ENCODE measurements at regions not wholly inside any gene's neighbourhood (a gene's known extent, or its start where the extent isn't known, plus 50 kb on each side); places are given as distances from the start of the nearest gene placed in this dataset.
"Not testable (repeated sequence)": the region's sequence is repeated elsewhere in the genome, so short reads cannot be mapped to it uniquely, and the experiment has no call there.

DNA sequence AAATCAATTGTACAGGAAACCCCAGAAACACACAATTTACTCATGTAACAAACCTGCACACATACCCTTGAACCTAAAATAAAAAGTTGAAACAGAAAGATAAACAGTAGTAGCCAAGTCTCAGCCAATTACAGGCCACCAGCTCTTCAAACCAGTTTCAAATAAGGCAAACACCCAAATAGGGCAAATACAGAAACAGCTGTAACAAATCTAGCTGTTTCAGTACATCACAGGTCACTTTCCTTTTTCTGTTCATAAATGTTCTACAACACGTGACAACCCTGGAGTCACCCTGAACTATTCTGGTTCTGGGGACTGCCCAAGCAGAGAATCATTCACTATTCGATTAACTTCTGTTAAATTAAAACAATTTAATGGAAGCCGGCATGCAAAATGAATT lies 329.0 kb downstream of the GJA1 start:
- no peak for DNase-seq (ENCODE audit: low spot score)

DNA sequence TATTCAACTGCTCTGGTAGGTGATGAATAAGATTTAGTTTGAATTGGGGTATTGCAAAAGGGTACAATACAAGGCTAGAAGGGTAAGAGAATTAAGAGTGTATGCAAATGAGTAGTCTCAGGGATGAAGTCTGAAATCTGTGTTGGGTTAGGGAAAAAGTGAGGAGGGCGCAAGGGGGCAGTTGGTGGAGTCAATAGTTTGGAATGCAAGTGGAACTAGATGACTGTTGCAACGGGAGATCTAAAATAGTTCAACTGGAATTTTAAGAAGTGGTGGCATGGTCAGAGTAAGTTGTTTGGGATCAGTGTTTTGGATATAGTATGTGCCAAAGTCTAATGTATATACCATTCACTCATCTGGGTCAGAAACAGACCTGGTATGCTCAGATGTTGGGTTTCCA lies 329.6 kb downstream of the GJA1 start:
- DNase-seq (ENCODE audit: low spot score) = no peak

DNA sequence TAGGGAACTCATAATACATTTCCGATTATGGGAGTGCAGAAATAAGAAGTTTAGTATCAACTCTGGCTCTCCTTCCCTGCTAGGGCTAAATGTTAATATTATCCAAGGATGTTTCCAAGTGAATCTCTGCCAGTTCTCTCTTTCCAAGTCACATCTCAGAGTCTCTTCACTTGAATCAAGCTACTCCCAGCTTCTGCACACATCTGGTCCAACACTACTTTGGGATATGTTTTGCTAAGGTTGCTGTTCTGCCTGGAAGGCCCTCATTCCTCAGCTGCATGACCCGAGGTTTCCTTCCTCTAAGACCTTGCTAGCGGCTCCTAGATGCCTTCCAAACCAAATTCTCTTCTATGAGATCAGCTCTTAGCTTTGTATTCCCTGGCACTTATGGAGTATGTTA lies 331.8 kb downstream of the GJA1 start:
- no peak for DNase-seq (ENCODE audit: low spot score)

DNA sequence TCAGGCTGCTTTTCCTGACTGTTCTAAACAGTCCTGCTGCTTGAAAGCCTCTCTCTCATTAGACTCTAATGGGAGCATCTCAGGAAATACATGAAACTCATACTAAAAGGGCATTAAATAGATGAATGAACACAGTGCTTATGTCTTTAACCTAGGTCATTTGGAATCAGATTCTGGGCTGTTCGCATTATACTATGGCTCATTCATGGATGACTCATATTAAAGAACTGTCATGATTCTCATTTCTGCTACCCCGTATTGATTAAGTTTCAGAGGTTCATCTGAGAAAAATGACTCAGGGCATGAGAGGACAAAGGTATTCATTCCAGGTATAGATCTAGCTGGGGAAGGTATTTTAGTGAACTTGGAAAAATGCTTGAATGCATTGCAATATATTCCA lies 335.5 kb downstream of the GJA1 start:
- no peak for DNase-seq (ENCODE audit: low spot score)

DNA sequence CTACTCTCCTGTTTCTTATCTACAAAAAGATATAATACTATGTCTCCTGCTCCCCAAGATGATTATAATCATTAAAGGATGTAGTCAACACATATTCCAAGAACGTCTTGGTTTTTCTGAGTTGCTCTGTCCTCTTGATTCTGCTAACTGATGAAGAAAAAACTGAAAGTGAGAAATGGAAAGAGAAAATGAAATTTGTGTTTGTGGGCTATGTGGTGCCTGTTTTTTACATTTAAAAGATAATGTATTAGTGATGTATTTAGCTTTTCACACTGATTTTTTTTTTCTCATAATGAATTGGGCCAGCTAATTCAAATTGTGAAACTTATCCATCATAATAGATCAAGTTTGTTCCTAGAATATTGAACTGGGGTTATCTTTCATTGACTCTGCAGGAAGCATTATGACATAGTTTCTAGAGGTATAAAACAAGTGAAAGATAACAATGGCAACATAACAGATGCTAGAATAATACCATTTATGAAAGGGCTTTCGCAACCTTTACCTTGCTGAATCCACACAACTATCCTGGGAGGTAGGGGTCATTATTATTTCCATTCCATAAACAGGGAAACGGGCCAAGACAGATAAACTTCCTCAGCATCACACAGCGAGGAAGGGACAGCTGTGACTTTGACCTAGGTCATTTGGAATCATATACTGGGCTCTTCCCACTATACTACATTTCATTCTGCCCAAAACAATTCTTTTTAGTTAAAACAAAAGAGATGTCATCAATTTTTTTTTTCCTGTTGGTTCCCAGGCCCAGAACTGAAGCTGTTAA lies 336.7 kb downstream of the GJA1 start:
- DNase-seq (ENCODE audit: low spot score) = no peak

DNA sequence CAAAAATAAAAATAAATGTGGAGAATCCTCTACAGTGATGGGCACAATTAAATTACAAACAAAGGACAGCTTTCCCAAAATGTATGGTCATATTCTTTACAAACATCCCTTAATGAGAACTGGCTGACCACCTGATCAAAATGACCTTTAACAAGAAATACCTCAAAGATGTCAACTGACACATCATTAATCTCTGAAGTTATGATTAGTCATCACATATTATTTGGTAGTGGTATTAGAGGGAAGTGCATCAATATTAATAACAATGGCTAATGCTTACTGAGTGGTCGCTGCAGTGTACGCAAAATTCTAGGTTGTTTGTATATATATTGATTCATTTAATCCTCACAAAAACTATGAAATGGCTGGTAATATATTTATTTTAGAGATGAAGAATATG lies 340.6 kb downstream of the GJA1 start:
- DNase-seq (ENCODE audit: low spot score) = no peak

DNA sequence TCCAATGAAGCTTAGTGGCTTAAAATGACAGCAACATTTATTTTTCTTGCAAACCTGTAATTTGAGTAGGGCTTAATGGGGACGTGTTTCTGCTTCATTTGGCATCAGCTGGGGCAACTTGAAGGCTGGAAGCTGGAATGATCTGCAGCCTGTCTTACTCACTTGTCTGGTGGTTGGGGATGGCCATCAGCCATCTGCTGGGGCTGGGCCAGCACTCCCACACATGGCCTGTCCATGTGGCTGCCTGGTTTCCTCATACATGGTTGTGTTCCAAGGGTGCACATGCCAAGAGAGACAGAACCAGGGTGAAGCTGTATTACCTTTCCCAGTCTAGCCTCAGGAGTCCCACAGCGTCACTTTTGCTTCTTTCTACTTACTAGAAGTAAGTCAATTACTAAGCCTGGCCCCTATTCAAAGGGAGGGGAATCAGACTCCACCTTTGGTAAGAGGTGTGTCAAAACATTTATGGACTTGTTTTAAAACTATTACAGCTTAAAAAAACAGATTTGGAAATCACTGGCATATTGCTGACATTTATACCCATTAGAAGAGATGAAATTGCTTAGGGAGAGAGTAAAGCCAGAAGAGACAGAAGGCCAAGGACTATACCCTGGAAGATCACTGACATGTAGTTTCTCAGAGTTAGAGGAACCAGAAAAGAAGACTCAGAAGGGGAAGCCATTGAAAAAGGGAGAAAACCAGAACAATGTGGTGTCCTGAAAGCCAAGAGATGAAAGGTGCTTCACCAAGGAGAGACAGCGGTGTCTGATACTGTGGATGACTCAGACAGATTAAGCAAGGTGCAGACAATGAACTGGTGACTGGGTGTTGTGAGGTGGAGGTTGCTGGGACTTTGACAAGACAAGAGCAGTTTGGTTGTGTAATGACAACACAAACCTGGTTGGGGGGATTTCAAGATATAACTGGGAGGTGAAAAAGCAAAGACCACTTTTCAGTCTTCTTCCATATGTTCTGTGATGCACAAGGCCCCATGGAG lies 345.2 kb downstream of the GJA1 start:
- DNase-seq (ENCODE audit: low spot score) = peak; percentile 31

DNA sequence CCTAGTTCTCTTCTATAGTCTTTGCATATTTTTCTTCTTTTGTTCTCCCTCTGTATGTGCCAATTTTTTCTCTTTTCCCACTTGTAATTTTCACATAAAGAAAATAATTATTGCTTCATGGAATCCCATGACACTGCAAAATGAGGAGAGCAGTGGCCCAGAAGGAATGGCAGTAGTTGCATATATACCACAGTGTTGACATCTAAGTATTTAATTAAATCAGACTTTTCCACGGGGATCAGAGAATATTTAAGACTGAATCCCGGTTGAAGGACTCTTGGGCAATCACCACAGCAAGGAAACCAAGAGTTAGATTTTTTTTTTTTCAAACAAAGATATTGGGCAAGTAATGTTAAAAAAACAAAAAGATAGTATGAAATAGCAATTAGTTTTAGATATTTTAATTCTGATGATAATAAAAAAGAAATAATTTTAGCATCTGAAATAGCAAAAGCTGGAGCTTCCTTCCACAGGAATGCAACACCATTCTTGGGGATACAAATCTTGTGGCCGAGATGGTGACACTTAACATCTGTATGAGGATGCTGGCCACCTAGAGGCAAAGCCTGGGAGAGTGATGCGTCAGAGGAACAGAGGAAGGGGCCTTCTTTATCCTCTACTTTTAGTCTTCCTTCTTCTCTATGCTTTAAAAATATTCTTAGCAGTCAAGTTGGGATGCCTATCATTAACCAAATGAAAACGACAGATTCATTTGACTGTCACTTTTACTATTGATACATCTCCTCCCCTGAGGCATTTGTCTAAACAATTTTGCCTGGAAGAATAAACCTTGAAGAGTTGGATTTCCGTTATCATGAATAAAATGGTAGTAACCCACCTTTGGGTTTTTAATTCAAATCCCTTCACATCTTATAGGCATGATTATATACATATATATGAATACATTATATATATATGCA lies 356.2 kb downstream of the GJA1 start:
- DNase-seq (ENCODE audit: low spot score) = peak; percentile 18

DNA sequence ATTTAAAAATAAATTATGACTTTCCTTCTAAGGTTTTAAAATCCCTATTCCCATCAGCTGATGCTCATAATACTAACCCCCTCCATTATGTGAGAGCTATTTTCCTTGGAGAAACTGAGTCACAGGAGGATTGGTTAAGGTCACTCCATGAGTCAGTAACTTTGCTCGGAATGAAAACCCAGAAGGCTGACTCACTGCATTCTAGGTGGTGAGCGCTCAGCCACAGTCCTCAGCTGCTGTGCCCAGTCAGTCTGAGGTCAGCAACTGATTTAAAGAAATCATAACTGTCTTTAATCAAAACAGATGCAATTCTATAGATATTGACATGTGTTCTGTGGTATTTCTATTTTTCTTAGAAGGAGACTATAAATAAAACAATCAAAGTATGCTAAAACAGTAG lies 359.2 kb downstream of the GJA1 start:
- DNase-seq (ENCODE audit: low spot score) = no peak

DNA sequence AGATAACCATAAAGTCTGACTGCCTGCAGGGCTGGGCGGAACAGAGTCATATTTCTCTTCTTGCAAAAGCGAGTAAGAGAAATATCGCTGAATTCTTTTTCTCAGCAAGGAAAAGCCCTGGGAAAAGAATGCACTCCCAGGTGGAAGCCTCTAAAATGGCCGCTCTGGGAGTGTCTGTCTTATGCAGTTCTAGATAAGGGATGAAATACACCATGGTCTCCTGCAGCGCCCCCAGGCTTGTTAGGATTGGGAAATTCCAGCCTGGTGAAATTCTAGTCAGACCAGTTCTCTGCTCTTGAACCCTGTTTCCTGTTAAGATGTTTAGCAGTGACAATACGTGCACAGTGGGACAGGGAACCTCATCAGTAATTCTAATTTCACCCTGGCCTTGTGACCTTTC lies 362.2 kb downstream of the GJA1 start:
- DNase-seq (ENCODE audit: low spot score) = not testable (repeated sequence)

DNA sequence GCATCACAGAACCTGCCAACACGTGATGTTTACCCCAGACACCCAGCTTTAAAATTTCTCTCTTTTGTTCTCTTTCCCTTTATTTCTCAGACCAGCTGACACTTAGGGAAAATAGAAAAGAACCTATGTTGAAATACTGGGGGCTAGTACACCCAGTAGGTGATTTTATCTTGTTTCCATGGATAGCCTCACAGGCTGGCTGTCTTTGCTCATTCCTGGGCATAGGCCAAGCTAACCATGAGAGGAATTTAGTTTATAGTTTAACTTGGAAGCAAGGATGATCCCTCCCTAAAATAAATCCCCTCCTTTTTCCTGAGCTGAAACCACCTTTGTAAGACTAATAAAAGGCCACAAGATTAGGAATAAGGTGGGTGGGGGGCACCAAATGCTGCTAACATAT lies 362.7 kb downstream of the GJA1 start:
- DNase-seq (ENCODE audit: low spot score) = not testable (repeated sequence)

DNA sequence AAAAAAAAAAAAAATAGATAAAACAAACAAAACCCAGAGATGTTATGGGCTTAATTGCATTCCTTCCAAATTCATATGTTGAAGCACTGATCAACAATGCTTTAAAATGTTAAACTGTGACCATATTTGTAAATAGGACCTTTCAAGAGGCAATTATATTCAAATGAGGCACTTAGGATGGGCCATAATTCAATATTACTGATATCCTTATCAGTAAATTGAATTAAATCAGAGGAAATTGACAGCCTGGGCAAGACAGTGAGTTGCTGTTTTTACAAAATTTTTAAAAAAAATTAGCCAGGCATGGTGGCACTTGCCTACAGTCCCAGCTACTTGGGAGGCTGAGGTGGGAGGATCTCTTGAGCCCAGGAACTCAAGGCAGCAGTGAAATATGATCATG lies 364.1 kb downstream of the GJA1 start:
- no peak for DNase-seq (ENCODE audit: low spot score)

DNA sequence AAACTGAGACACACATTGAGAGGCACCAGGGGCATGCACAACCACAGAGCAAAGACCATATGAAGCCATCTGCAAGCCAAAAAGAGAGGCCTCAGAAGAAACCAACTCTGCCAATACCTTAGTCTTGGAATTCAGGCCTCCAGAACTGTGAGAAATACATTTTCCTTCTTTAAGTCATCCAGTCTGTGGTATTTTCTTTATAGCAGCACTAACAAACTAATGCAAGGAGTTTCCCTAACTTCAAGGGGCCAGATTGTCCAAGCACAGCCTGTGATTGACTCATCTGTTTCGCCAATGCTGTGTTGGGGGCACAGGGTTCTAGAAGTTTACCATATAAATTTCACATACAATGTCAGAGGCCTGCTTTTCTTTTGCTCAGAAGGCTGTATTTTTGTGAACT lies 364.6 kb downstream of the GJA1 start:
- DNase-seq (ENCODE audit: low spot score) = no peak

DNA sequence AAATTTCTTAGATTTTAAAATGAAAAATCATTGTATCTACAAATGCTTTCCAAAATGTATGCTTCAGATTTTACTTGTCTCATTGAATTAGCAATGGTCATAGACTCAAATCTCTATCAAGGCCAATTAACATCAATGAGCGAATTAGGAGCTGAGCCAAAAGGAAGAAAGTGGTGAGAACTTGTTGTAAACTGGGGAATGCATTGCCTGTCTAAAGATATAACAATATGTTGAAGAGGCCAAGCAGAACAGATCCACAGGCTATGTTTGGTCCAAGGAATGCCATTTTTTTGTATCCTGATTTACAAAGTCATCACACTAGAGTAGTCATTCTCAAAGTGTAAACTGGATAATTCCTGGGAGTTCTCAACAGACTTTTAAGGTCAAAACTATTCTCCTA lies 370.7 kb downstream of the GJA1 start:
- DNase-seq (ENCODE audit: low spot score) = no peak

DNA sequence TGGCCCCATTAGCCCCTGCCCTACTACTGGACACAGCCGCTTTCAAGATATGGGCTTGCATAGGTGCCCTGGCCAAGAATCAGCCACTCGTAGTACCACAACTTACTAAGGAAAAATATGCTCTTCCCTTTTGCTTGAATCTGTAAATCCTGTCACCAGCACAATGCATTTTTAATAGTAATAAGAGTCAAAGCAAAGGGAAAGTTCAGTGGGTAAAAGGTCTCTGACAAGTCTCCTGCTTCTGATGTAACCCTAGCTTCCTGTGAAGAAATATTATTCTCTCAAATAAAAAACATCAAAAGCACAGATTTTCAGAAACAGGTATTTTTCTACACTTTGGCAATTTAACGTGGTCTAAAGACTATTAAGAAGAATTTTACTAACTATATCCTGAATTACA lies 373.8 kb downstream of the GJA1 start:
- no peak for DNase-seq (ENCODE audit: low spot score)

DNA sequence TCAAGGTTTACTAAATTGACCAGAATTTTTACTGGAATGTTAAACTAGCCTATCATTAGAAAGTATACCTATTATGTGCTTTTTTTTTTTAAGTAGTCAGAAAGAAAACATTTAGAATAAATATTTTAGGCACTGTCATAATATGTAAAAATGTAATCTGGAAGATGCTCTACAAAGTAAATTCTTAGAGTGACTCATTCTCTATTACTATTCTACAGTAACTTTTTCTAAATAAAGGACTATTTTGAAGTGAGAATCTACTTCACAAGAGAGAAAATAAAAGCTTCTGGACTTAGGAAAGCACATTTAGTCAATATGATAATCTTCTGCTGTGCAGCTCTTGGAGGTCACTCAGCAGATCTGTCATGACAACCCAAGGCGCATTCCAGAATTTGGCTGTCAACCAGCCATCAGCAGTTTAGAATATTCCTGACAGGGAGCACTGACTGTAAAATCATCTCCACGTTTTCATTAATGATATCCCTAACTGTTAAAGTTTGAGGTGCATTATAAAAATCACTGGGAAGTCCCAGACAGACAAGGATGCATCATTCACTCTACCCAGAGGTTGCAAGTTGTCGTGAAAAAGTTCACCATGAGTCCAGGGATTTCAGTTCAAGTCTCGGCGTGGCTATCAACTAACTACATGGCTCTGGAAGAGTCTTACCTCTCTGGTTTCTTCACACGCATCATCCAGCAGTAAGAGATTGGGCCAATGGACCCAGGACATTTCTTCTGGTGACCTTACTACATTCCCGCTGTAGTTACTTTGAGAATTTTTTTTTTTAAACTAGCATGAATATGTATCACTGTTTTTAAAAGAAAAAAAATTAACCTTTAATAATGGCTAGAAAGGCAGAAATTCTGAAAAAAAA lies 374.9 kb downstream of the GJA1 start:
- no peak for DNase-seq (ENCODE audit: low spot score)

DNA sequence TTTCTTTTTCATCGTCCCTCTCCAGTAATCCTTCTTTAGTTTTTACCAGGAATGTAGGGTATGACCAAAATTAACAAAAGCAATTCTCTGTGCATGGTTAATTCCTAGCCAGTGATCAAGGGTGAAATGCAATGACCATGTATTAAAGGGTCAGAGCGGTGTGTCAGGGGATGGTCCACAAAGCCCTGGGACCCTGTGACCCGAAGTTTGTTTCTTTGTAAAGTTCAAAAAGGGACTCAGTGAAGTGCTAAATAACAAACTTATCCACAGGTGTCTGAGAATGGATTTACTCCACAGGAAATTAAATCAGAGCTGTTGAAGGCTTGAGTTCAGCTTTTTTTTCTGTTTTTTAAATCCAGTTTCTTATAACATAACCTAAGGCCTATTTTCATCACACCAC lies 375.7 kb downstream of the GJA1 start:
- DNase-seq (ENCODE audit: low spot score) = no peak

DNA sequence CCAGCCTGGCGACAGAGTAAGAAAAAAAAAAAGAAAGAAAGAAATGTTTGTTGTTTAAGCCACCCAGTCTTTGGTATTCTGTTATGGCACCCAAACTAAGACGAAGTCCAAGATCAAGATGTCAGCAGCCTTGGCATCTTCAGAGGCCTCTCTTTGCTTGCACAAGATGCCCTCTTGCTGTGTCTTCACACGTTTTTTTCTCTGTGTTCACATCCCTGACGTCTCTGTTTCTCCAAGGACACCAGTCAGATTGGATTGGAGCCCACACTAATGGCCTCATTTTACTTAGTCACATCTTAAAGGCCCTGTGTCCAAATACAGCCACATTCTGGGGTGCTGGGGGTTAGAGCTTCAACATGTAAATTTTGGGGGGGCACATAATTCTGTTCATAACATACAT lies 380.9 kb downstream of the GJA1 start:
- no peak for DNase-seq (ENCODE audit: low spot score)

DNA sequence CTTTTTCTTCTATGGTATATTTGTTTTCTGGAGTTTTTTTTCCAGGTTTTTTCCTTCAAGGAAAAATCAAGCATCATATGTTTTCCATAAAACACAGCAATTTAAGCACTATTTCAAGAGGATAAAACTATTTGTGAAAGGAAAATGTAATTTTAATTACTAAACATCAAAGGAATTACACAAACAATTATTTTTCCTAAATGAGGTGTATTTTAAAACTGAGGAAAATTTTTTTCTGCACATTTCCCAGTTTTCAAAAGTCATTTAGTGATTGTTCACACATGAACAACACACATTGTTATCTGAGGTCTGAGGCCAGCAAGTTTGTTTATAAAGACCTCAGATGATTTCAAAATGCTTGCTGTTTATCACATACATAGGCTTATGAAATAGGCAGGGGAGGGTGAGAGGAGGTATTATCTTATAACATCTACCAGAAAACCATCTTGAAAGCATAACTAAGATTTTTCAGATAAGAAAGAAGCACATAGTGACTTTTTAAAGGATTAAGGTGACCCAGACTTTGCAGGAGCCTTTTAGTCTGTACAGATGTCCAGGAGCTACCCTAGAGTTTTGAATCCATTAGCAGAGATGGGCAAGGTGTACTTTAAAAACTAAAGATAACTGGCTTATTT lies 381.6 kb downstream of the GJA1 start:
- no peak for DNase-seq (ENCODE audit: low spot score)

DNA sequence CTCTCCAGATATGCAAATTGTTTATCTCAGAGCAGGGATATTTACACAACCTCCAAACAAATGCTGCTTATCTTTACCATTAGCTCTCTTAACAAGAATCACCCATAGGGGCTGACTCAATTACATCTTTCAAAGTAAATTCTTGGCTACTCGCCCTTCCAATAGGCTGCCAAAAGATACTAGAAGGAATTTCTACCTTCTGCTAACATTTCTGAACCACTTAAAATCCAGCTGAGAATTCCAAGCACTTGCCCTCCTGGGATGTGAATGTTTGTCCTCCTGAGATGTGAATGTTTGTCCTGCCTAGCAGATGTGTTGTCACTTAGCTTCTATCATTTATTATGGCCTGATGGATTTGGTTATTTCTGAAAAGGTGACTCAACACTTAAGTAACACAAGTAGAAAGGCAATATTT lies 388.0 kb downstream of the GJA1 start:
- peak; percentile 26 for DNase-seq (ENCODE audit: low spot score)

Measured in iPS-NIHi11 (cell line).